HG03196 (cell line): ENCODE measurements at regions not wholly inside any gene's neighbourhood (a gene's known extent, or its start where the extent isn't known, plus 50 kb on each side); places are given as distances from the start of the nearest gene placed in this dataset.
A peak's percentile ranks its signal among the peaks of the same experiment; 100 is the strongest.
"Not testable (repeated sequence)": the region's sequence is repeated elsewhere in the genome, so short reads cannot be mapped to it uniquely, and the experiment has no call there.

Source experiments
- ATAC-seq: cut with Tn5 transposase; IDR thresholded peaks from one replicate; pipeline ENCODE4 v1.9.1; 2021; ENCODE audit not compliant: unreplicated experiment

DNA sequence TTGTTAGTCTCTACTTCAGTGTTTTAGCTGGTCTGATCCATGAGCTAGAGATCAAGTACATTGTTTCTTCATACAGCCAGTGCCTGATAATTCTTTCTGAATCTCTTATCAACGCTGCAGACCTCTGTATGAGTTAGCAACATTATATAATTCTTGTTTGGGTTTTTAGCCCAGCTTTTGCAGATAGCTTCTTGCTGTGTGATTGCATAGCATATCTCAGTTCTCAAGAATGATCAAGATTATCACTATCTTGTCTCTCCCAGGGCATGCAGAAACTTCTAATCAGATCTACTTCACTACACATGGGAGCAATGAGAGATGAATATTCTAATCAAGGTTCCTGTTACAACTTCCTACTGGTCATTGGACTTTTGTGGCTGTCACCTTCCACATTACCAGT is 158.3 kb downstream of the FAM174A start:
- ATAC-seq: no peak

DNA sequence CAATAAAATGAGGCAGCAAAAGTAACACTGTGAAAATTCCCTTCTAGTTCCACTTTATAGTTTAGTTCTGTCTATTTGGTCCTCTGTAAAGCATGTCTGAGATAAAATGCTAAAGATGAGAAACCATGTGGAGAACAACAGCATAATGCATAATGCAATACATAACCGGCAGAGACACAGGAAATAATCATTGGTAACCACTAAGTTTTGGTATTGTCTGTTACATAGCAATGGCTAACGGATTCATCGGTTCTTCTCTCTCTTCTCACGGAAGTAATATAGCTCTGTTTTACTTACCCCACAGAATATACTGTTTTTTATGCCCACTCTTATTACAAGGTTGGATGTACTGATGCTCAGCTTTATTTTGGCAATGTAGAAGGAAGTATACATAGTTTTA is 158.9 kb downstream of the FAM174A start:
- ATAC-seq: no peak

DNA sequence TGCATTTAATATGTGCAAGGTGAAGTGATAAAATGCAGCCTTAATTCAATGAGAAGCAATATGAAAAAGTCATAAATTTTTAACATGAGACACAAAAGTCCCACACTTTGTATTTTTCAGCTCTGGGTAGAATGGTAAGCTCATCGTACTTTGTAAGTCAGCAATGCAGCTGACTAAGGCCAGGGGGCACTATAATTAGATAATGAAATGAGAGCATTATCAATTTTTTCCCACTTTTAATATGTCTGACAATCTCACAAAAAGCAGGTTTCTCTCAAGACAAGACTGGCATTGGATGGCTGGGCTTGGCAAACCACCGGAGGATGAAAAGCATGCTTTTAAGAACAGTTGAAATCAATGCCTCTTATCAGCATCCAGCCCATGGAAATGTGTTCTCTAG is 162.8 kb downstream of the FAM174A start:
- no peak for ATAC-seq

DNA sequence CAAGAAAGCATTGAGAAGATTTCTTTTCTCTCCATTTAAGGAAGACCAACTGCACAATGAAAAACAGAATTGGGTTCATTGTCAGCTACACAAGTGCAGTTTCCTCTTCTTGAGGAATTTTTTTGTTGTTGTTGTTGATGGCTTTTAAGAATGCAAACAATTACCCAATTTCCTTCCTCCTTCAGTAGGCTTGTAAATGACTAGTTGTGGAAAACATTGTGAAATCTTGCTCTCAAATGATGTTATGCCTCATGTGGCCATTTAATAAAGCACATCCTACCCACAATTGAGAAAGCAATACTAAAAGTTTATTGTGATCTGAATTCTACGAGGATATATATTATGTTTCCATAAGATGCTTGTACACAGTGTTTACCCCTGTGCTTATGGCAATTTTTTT is 171.6 kb downstream of the FAM174A start:
- ATAC-seq: no peak

DNA sequence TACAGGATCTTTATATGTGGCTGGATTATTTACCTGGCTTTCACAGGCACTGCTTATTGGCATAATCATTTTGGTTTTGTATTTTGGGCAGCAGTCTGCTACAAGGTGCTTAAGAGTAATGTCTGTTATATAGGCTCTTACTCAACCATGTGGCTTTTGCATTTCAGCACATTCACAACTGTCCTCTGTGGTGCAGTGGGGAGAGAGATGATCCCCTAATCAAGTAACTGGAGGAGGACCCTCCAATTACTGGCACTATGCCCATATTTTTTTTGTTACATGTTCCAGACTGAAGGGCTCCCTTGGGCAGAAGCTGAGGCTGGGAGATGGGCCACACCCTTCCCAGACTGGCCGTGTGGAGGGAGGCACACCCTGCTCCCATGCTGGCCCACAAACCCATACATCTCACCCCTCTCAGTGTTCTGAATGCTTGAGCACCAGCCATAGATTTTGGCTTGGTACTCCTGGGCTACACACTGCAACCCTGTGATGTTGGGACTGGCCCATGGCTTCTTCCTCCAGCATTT is 173.5 kb downstream of the FAM174A start:
- ATAC-seq: no peak

DNA sequence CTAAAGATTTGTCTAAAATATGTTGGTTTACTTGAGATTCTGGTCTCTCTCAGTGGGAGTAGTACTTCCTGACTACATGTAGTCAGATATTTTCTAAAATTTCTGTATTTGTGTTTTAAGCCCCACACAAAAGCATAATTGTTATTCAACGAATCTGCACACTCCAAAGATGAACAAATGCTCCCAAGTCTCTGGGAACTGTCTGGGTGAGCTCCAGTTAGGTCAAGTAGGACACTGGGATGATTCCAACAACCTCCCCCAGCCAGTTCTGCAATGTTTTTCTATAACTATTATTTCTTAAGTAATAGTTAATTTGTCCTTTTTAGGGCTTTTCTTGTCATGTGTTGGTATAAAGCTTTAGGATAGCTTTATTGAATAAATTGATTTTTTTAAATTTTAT is 174.6 kb downstream of the FAM174A start:
- ATAC-seq: no peak

DNA sequence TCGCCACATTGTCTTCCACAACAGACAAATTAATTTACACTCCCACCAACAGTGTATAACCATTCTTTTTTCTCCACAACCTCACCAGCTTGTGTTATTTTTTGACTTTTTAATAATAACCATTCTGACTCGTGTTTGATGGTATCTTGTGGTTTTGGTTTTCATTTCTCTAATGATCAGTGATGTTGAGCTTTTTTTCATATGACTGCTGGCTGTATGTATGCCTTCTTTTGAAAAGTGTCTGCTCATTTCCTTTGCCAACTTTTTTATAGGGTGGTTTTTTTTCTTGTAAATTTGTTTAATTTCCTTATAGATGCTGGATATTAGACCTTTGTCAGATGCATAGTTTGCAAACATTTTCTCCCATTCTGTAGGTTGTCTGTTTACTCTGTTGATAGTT is 179.6 kb downstream of the FAM174A start:
- not testable (repeated sequence) for ATAC-seq

DNA sequence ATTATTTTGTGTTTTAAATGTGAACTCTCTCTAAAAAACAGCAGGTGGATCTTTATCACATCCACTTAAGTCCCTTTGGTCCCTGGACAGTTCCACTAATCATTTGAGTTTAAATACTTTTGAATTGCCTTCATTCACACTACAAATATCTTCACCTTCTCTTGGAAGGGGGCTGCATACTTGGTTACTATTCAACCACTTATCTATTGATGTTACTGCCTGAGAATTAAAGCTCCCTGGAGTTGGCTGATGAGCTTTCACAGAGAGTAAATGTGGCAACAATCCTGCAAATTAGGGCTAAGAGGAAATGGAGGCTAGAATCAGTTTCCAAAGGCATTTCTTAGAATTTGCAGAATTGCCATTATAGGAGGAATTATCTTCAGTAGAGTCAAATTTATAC is 180.4 kb downstream of the ST8SIA4 start:
- ATAC-seq: no peak

DNA sequence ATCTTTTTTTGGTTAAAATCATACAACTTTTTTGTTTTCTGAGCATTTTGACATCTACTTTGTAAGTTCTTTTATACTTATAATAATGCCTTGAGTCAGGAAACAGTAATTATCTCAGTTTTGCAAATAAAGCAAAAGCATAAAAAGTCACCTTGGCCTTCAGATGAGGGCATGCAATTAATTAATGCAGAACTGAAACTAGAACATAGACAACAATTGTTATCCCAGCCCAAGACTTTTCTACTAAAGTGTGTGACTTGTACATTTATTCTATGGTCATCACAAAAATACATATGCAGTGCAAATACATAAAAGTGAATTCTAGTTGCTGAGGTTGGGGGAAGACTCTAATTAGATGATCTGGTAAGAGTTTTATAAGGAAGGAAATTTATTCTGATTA is 179.9 kb downstream of the ST8SIA4 start:
- no peak for ATAC-seq

DNA sequence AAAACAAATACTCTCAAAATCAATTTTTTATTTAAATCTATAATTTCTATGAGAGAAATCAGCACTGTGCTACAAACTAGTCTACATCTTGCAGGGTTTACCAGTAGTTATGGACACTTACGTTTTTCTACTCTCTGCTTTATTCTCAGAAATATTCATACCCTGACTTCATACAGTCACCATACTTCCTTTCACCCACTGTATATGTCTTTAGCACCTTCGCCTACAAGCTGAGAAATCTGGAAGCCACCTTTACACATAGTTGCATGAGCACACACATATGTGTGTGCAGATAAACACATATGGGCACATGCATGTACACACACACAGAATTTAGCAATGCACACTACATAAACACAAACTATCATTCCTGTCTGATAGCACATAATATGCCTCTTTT is 177.0 kb downstream of the ST8SIA4 start:
- ATAC-seq: no peak

DNA sequence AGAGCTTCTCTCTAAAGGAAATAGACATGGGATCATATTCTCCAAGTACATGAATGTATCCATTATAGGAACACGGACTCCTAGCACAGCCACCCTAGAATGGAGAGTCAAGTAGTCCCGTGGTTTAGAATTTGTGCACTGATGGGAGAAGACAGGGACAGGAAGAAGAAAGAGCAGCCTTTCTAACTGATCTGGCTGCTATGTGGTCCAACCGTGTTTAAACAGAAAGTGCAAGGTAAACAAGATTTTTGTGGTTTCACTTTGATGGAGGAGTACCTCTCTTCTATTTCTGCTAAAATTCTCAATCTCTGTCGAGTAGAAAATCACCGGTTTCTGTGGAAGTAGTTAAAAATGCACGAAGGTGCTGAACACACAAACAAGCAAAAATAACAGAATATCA is 171.3 kb downstream of the ST8SIA4 start:
- peak; percentile 97 for ATAC-seq

DNA sequence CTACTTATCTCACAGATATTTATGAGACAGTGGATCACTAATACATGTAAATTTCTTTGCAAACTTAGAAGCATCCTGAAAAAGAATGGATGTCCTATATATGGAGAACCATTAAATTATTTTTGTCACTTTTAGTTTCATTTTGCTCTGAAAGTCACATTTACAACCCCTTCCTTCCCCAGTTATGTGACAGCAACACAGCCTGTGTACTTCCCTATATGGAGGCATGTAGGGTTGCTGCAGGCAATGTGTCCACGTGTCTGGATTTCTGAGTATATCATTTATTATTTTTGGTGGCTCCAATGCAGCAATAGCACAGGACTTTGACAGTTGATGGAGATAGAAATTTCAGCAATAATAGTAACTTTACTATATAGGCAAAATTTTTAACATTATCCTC is 156.4 kb downstream of the ST8SIA4 start:
- peak; percentile 88 for ATAC-seq

DNA sequence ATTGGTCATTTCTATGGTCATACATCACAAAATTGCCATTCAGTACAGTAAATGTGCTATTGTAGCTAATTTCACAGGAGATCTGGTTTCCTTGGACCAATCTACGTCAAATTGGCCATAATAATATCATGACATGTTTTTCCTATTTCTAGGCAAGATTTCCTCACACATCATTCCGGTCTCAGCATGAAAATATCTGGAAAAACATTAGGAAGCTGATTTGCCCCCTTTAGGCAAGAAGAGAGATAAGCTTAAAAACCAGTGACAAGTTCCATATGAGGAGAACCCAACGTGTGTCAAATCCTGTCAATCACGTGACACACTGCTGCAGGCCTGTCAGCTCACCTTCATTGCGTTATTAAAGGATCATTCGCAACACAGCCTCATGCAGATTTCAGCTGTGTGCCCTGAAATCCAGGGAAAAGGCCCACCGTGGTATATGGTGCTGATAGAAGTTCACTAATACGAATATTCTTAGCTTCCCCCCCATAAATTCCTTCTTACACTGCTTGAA is 153.3 kb downstream of the ST8SIA4 start:
- no peak for ATAC-seq

DNA sequence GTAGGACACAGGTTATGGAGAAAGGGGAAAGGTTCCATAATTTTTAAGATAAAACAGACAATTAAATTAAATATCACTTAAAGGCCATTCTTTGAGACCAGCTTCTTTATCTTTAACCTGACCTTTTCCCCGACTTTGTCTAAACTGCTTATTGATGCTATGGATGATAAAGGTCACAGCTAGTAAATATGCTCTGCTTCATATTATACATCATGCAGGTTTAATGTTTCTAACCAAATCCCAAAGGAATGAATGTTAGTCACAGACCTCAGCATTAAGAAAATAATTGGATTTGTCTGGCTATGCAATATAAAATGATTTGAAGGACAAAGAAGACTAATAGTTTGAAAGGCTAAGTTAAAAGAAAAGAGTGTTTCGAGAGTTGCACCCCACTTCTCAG is 147.6 kb downstream of the ST8SIA4 start:
- ATAC-seq: no peak
